ENCODE measurements at regions not wholly inside any gene's neighbourhood (a gene's known extent, or its start where the extent isn't known, plus 50 kb on each side); places are given as distances from the start of the nearest gene placed in this dataset.
"Not testable (repeated sequence)": the region's sequence is repeated elsewhere in the genome, so short reads cannot be mapped to it uniquely, and the experiment has no call there.

DNA sequence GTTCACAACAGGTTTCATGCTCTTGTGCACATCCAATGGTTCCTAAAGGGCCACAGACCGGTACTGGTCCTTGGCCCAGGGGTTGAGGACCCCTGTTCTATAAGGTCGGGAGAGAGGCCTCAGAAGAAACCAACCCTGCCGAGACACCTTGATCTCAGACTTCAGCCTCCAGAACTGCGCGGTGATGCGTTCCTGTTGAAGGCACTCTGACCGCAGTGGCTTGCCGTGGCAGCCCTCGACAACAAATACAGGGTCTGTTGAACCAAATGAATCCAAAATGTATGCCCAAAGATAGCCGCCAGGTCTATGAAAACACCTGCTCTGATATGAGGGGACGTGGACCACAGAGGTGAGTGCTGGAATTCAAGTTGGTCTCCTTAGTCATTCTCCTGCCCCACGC is 389.8 kb downstream of the SEC14L1 start:
- no peak for ATAC-seq
- ChIA-PET CTCF (no interaction called here), POLR2A (no interaction called here)
- Mint-ChIP-seq H3K27me3 (ENCODE audit: low read depth) (peaks cover 41% of the 10 kb centered on the region), H3K36me3 (peaks cover 27% of the 10 kb centered on the region), H3K4me3 (no peak overlapping the region), H3K27ac (no peak overlapping the region), H3K9me3 (peaks cover 28% of the 10 kb centered on the region), H3K4me1 (peaks cover 4% of the 10 kb centered on the region; the same call in 1 of the 2 replicates)
- no peak for DNase-seq (ENCODE audit: low spot score)
- TF ChIP-seq TEAD1 (CRISPR knock-in tag; IDR thresholded peaks at IDR 0.05) (no peak), TP53 (CRISPR knock-in tag; IDR thresholded peaks at IDR 0.05) (no peak), ZNF396 (CRISPR knock-in tag; IDR thresholded peaks at IDR 0.05; ENCODE audit: borderline replicate concordance) (no peak), TCF7 (CRISPR knock-in tag; IDR thresholded peaks at IDR 0.05; ENCODE audit: low read depth) (no peak), PRRX2 (CRISPR knock-in tag; IDR thresholded peaks at IDR 0.05) (no peak), ZNF416 (CRISPR knock-in tag; IDR thresholded peaks at IDR 0.05) (no peak), ZNF317 (CRISPR knock-in tag; IDR thresholded peaks at IDR 0.05; ENCODE audit: borderline replicate concordance, low read depth) (no peak), SP1 (CRISPR knock-in tag; conservative IDR thresholded peaks at IDR 0.05) (no peak), CBFB (CRISPR knock-in tag; IDR thresholded peaks at IDR 0.05; ENCODE audit: low read depth) (no peak), ZNF671 (CRISPR knock-in tag; IDR thresholded peaks at IDR 0.05) (no peak), NR3C1 (CRISPR knock-in tag; conservative IDR thresholded peaks at IDR 0.05; ENCODE audit: low read depth) (no peak), ZNF138 (CRISPR knock-in tag; conservative IDR thresholded peaks at IDR 0.05) (no peak), KAT7 (CRISPR knock-in tag; IDR thresholded peaks at IDR 0.05; ENCODE audit: borderline replicate concordance) (no peak)
- TF ChIP-seq, protein P1, sequence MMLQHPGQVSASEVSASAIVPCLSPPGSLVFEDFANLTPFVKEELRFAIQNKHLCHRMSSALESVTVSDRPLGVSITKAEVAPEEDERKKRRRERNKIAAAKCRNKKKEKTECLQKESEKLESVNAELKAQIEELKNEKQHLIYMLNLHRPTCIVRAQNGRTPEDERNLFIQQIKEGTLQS (CRISPR knock-in tag; conservative IDR thresholded peaks at IDR 0.05) = no peak
- TF ChIP-seq, protein P2, sequence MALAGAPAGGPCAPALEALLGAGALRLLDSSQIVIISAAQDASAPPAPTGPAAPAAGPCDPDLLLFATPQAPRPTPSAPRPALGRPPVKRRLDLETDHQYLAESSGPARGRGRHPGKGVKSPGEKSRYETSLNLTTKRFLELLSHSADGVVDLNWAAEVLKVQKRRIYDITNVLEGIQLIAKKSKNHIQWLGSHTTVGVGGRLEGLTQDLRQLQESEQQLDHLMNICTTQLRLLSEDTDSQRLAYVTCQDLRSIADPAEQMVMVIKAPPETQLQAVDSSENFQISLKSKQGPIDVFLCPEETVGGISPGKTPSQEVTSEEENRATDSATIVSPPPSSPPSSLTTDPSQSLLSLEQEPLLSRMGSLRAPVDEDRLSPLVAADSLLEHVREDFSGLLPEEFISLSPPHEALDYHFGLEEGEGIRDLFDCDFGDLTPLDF (CRISPR knock-in tag; IDR thresholded peaks at IDR 0.05) = no peak
- TF ChIP-seq, protein P3, sequence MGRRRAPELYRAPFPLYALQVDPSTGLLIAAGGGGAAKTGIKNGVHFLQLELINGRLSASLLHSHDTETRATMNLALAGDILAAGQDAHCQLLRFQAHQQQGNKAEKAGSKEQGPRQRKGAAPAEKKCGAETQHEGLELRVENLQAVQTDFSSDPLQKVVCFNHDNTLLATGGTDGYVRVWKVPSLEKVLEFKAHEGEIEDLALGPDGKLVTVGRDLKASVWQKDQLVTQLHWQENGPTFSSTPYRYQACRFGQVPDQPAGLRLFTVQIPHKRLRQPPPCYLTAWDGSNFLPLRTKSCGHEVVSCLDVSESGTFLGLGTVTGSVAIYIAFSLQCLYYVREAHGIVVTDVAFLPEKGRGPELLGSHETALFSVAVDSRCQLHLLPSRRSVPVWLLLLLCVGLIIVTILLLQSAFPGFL (CRISPR knock-in tag; IDR thresholded peaks at IDR 0.05; ENCODE audit: borderline replicate concordance) = no peak
- TF ChIP-seq, protein P4, sequence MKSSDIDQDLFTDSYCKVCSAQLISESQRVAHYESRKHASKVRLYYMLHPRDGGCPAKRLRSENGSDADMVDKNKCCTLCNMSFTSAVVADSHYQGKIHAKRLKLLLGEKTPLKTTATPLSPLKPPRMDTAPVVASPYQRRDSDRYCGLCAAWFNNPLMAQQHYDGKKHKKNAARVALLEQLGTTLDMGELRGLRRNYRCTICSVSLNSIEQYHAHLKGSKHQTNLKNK (CRISPR knock-in tag; IDR thresholded peaks at IDR 0.05) = no peak

DNA sequence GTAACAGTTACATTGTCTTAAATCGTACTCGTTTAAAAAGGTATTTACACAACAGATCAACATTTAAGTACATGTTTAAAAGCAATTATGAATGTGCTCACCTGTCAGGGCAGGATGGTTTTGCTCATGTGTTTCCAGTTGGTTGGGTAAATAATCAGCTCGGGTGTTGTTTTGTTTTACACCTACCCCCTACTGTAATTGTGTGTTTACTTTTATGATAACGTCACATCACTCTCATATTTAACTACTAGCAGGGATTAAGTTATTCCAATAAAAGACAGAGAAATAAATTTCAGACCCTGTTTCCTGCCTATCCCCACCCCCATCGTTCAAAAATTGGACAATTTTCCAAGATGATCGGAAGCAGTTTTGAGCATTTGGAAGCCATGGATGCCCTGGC is 390.2 kb downstream of the SEC14L1 start:
- peaks cover 37% of the 10 kb centered on the region for H3K27me3 Mint-ChIP-seq (ENCODE audit: low read depth)
- H3K4me1 Mint-ChIP-seq = peaks cover 8% of the 10 kb centered on the region

DNA sequence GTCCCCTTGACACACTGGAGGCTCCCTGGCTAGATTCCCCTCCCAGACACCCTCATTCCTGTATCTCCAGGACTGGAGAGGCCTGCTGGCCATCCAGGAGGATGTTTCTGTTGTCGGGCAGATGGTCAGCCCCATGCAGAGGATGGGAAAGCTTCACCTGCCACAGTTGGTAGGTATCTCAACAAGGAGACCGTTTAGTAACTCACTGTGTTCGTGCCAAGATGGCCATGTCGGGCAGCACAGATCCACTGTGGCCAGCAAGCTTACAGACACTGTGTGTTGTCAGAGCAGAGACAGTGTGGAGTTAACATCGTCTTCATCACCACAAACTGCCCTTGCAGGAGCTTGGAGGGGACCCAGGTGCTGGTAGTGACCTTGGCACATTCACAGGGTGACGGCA is 390.9 kb downstream of the SEC14L1 start:
- no peak for TF ChIP-seq ELF4 (CRISPR knock-in tag; IDR thresholded peaks at IDR 0.05; ENCODE audit: low read depth)
- TF ChIP-seq OVOL2 (CRISPR knock-in tag; IDR thresholded peaks at IDR 0.05; ENCODE audit: borderline replicate concordance) = no peak
- TF ChIP-seq NR3C1 (CRISPR knock-in tag; conservative IDR thresholded peaks at IDR 0.05; ENCODE audit: low read depth) = no peak
- TF ChIP-seq, protein P5, sequence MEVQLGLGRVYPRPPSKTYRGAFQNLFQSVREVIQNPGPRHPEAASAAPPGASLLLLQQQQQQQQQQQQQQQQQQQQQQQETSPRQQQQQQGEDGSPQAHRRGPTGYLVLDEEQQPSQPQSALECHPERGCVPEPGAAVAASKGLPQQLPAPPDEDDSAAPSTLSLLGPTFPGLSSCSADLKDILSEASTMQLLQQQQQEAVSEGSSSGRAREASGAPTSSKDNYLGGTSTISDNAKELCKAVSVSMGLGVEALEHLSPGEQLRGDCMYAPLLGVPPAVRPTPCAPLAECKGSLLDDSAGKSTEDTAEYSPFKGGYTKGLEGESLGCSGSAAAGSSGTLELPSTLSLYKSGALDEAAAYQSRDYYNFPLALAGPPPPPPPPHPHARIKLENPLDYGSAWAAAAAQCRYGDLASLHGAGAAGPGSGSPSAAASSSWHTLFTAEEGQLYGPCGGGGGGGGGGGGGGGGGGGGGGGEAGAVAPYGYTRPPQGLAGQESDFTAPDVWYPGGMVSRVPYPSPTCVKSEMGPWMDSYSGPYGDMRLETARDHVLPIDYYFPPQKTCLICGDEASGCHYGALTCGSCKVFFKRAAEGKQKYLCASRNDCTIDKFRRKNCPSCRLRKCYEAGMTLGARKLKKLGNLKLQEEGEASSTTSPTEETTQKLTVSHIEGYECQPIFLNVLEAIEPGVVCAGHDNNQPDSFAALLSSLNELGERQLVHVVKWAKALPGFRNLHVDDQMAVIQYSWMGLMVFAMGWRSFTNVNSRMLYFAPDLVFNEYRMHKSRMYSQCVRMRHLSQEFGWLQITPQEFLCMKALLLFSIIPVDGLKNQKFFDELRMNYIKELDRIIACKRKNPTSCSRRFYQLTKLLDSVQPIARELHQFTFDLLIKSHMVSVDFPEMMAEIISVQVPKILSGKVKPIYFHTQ (CRISPR knock-in tag; IDR thresholded peaks at IDR 0.05) = no peak
- no peak for TF ChIP-seq TEAD4 (CRISPR knock-in tag; IDR thresholded peaks at IDR 0.05)
- TF ChIP-seq ZNF219 (CRISPR knock-in tag; IDR thresholded peaks at IDR 0.05; ENCODE audit: borderline replicate concordance) = no peak
- no peak for TF ChIP-seq ZNF232 (CRISPR knock-in tag; IDR thresholded peaks at IDR 0.05)
- no peak for TF ChIP-seq FOXK1 (CRISPR knock-in tag; IDR thresholded peaks at IDR 0.05)
- Mint-ChIP-seq H3K36me3 (peaks cover 21% of the 10 kb centered on the region), H3K27me3 (ENCODE audit: low read depth) (peaks cover 34% of the 10 kb centered on the region), H3K27ac (no peak overlapping the region), H3K4me1 (peaks cover 9% of the 10 kb centered on the region), H3K9me3 (peaks cover 23% of the 10 kb centered on the region), H3K4me3 (no peak overlapping the region)
- ATAC-seq (no peak), DNase-seq (ENCODE audit: low spot score) (no peak)
- CTCF ChIA-PET = interaction anchor here (1.9 kb wide), 1 partner anchor 11 kb away, joined by 5 read pairs; no protein-coding TSS in a partner anchor
- POLR2A ChIA-PET = no interaction called here

More for the DNA sequence above, 390.2 kb downstream of the SEC14L1 start:
- DNase-seq (ENCODE audit: low spot score) (no peak), ATAC-seq (no peak)
- ChIA-PET POLR2A (no interaction called here), CTCF (no interaction called here)
- Mint-ChIP-seq H3K36me3 (peaks cover 24% of the 10 kb centered on the region), H3K27ac (no peak overlapping the region), H3K4me3 (no peak overlapping the region), H3K9me3 (peaks cover 25% of the 10 kb centered on the region)
- TF ChIP-seq, protein P6, sequence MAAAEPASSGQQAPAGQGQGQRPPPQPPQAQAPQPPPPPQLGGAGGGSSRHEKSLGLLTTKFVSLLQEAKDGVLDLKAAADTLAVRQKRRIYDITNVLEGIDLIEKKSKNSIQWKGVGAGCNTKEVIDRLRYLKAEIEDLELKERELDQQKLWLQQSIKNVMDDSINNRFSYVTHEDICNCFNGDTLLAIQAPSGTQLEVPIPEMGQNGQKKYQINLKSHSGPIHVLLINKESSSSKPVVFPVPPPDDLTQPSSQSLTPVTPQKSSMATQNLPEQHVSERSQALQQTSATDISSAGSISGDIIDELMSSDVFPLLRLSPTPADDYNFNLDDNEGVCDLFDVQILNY (CRISPR knock-in tag; IDR thresholded peaks at IDR 0.05) = no peak
- no peak for TF ChIP-seq GRHL2 (CRISPR knock-in tag; IDR thresholded peaks at IDR 0.05; ENCODE audit: insufficient replicate concordance, severe bottlenecking)

DNA sequence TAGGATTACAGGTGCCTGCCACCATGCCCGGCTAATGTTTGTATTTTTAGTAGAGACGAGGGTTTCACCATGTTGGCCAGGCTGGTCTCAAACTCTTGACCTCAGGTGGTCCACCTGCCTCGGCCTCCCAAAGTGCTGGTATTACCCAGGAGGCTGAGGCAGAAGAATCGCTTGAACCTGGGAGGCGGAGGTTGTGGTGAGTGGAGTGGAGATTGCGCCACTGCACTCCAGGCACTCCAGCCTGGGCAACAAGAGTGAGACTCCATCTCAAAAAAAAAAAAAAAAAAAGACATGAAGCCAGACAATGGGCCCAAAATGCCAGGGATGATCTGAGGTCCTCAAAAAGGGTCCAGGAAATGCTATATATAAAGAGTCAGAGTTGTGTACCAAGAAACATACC is 392.9 kb downstream of the SEC14L1 start:
- peaks cover 13% of the 10 kb centered on the region for H3K9me3 Mint-ChIP-seq
- H3K4me1 Mint-ChIP-seq; H3K27ac Mint-ChIP-seq; H3K36me3 Mint-ChIP-seq; DNase-seq (ENCODE audit: low spot score); POLR2A ChIA-PET; ATAC-seq; H3K4me3 Mint-ChIP-seq: not testable (repeated sequence)
- H3K27me3 Mint-ChIP-seq (ENCODE audit: low read depth) = peaks cover 19% of the 10 kb centered on the region
- CTCF ChIA-PET = interaction anchor here (1.9 kb wide), 1 partner anchor 9 kb away, joined by 5 read pairs; no protein-coding TSS in a partner anchor

Measured in WTC11 (cell line).